ENCODE measurements at regions not wholly inside any gene's neighbourhood (a gene's known extent, or its start where the extent isn't known, plus 50 kb on each side); places are given as distances from the start of the nearest gene placed in this dataset.
"Not testable (repeated sequence)": the region's sequence is repeated elsewhere in the genome, so short reads cannot be mapped to it uniquely, and the experiment has no call there.

GRCh38 chr6:80789912-80790570 lies 683.6 kb downstream of the BCKDHB start:
- TF ChIP-seq DPF2 (IDR thresholded peaks at IDR 0.05) (no peak), PML (IDR thresholded peaks at IDR 0.05; ENCODE audit: low read length) (no peak), RUNX3 (IDR thresholded peaks at IDR 0.05; ENCODE audit: low read length) (no peak), JUND (IDR thresholded peaks at IDR 0.05; ENCODE audit: low read depth, low read length) (no peak), SP1 (IDR thresholded peaks at IDR 0.05; ENCODE audit: low read depth, low read length) (no peak), RAD21 (IDR thresholded peaks at IDR 0.05; ENCODE audit: insufficient read depth, low read depth, low read length) (no peak), NKRF (conservative IDR thresholded peaks at IDR 0.05) (no peak), BHLHE40 (IDR thresholded peaks at IDR 0.05; ENCODE audit: borderline replicate concordance in 1 of 2, low read depth in 2 of 2, low read length in 1 of 2) (no peak), KLF5 (IDR thresholded peaks at IDR 0.05; ENCODE audit: partially characterized antibody) (no peak), BCLAF1 (IDR thresholded peaks at IDR 0.05) (no peak), MYB (IDR thresholded peaks at IDR 0.05; ENCODE audit: borderline replicate concordance, low read depth, low read length) (no peak), TAF1 (IDR thresholded peaks at IDR 0.05; ENCODE audit: borderline replicate concordance, low read depth, low read length) (no peak)

GRCh38 chr6:80783271-80783670 lies 676.8 kb downstream of the BCKDHB start:
- H3K9me3 ChIP-seq (replicated peaks; ENCODE audit: control insufficient read depth, insufficient read depth, low read length); in situ Hi-C loops (cut with MboI); ATAC-seq: not testable (repeated sequence)

More at GRCh38 chr6:80789912-80790570, 683.6 kb downstream of the BCKDHB start:
- H2AFZ ChIP-seq (ENCODE audit: control insufficient read depth, low read depth, low read length), result no peak overlapping the region
- FAIRE-seq (no peak), ATAC-seq (no peak), DNase-seq (ENCODE audit: low read depth, low spot score) (no peak)
- ChIA-PET CTCF (no interaction called here), POLR2A (no interaction called here), RAD21 (ENCODE audit: unreplicated experiment) (interaction anchor here (0.6 kb wide), 1 partner anchor 828 kb away, joined by 3 read pairs; no protein-coding TSS in a partner anchor), SMC1A (ENCODE audit: uncharacterized antibody, unreplicated experiment) (interaction anchor here (1.5 kb wide), 1 partner anchor 11 kb away, joined by 3 read pairs; no protein-coding TSS in a partner anchor)
- in situ Hi-C loops (cut with MboI), result no loop called here
- H3K36me3 ChIP-seq (ENCODE audit: control insufficient read depth in 2 of 2, insufficient read depth in 2 of 2, low read length in 1 of 2), result no peaks in the 10 kb centered on the region
- BruUV-seq (replicated peaks), result no TSS peak
- H3K4me3 ChIP-seq, result no peak overlapping the region
- no peaks in the 10 kb centered on the region for H3K79me2 ChIP-seq (ENCODE audit: control insufficient read depth, insufficient read depth, low read length)
- no peaks in the 10 kb centered on the region for H3K27me3 ChIP-seq (replicated peaks in 1 of 2; ENCODE audit: control insufficient read depth in 2 of 2, insufficient read depth in 2 of 2, low read length in 1 of 2)
- no peak overlapping the region for H3K4me2 ChIP-seq (ENCODE audit: control insufficient read depth, insufficient read depth)
- no peaks in the 10 kb centered on the region for H4K20me1 ChIP-seq (ENCODE audit: control insufficient read depth, insufficient read depth)
- intact Hi-C loops (cut with micrococcal nuclease; ENCODE audit: unreplicated experiment), result no loop called here
- no peak overlapping the region for H3K27ac ChIP-seq (ENCODE audit: control insufficient read depth, insufficient read depth)
- no peaks in the 10 kb centered on the region for H3K9me3 ChIP-seq (replicated peaks; ENCODE audit: control insufficient read depth, insufficient read depth, low read length)
- H3K9ac ChIP-seq (ENCODE audit: control insufficient read depth, insufficient read depth, low read length), result no peak overlapping the region
- no peaks in the 10 kb centered on the region for H3K4me1 ChIP-seq (ENCODE audit: control insufficient read depth, insufficient read depth, low read length)
- WGBS (ENCODE audit: insufficient coverage, insufficient replicate concordance, low lambda C conversion rate, missing lambda C conversion rate), result 0% methylated on average over 1 of the region's 1 CpG

More at GRCh38 chr6:80783271-80783670, 676.8 kb downstream of the BCKDHB start:
- BruUV-seq (replicated peaks); intact Hi-C loops (cut with micrococcal nuclease; ENCODE audit: unreplicated experiment); DNase-seq (ENCODE audit: low read depth, low spot score); CTCF ChIA-PET; H3K4me1 ChIP-seq (ENCODE audit: control insufficient read depth, insufficient read depth, low read length); H3K9ac ChIP-seq (ENCODE audit: control insufficient read depth, insufficient read depth, low read length); FAIRE-seq; H3K4me3 ChIP-seq; RAD21 ChIA-PET (ENCODE audit: unreplicated experiment); POLR2A ChIA-PET; H3K36me3 ChIP-seq (ENCODE audit: control insufficient read depth in 2 of 2, insufficient read depth in 2 of 2, low read length in 1 of 2); H3K79me2 ChIP-seq (ENCODE audit: control insufficient read depth, insufficient read depth, low read length); H4K20me1 ChIP-seq (ENCODE audit: control insufficient read depth, insufficient read depth); H3K4me2 ChIP-seq (ENCODE audit: control insufficient read depth, insufficient read depth); H3K27ac ChIP-seq (ENCODE audit: control insufficient read depth, insufficient read depth); SMC1A ChIA-PET (ENCODE audit: uncharacterized antibody, unreplicated experiment); H3K27me3 ChIP-seq (replicated peaks in 1 of 2; ENCODE audit: control insufficient read depth in 2 of 2, insufficient read depth in 2 of 2, low read length in 1 of 2); H2AFZ ChIP-seq (ENCODE audit: control insufficient read depth, low read depth, low read length): not testable (repeated sequence)
- WGBS (ENCODE audit: insufficient coverage, insufficient replicate concordance, low lambda C conversion rate, missing lambda C conversion rate), result 28% methylated on average over 12 of the region's 12 CpGs
